MM.1S (cell line): ENCODE measurements at regions not wholly inside any gene's neighbourhood (a gene's known extent, or its start where the extent isn't known, plus 50 kb on each side); places are given as distances from the start of the nearest gene placed in this dataset.

ENCODE experiments used
- DNase-seq: peaks from one replicate; pipeline ENCODE4 v3.0.0-alpha.2; 2015
- H2AFZ ChIP-seq: fragments of 300-600 bp; sonication (generic); 2 replicates; pipeline ENCODE4 v1.6.0; 2016; ENCODE audit warnings: antibody characterized with exemption, low read length
- H3F3A ChIP-seq: fragments of 300-600 bp; sonication (generic); 2 replicates; pipeline ENCODE4 v1.6.1; 2016; ENCODE audit warnings: mild to moderate bottlenecking, antibody characterized with exemption, low read length, moderate library complexity, mixed read lengths; ENCODE audit not compliant: insufficient read depth
- H3K27ac ChIP-seq: fragments of 300-600 bp; sonication (generic); 2 replicates; pipeline ENCODE4 v1.5.1; 2016; ENCODE audit warnings: mild to moderate bottlenecking, low read length
- H3K27me3 ChIP-seq: fragments of 300-600 bp; sonication (generic); replicated peaks from 2 replicates; pipeline ENCODE4 v1.6.0; 2016; ENCODE audit warnings: low read length; ENCODE audit not compliant: insufficient read depth
- H3K36me3 ChIP-seq: fragments of 300-600 bp; sonication (generic); replicated peaks from 2 replicates; pipeline ENCODE4 v1.6.1; 2016; ENCODE audit warnings: mild to moderate bottlenecking, low read length, mixed read lengths; ENCODE audit not compliant: insufficient read depth
- H3K4me1 ChIP-seq: fragments of 300-600 bp; sonication (generic); 2 replicates; pipeline ENCODE4 v1.6.1; 2016; ENCODE audit warnings: low read length, mixed read lengths
- H3K4me2 ChIP-seq: fragments of 300-600 bp; sonication (generic); 2 replicates; pipeline ENCODE4 v1.6.0; 2016; ENCODE audit warnings: low read depth, low read length
- H3K4me3 ChIP-seq: fragments of 300-600 bp; sonication (generic); 2 replicates; pipeline ENCODE4 v1.5.1; 2016; ENCODE audit warnings: low read length, mixed read lengths
- H3K79me2 ChIP-seq: fragments of 300-600 bp; sonication (generic); 2 replicates; pipeline ENCODE4 v1.6.1; 2016; ENCODE audit warnings: mixed run types, low read length, mixed read lengths
- H3K9ac ChIP-seq: fragments of 300-600 bp; sonication (generic); 2 replicates; pipeline ENCODE4 v1.6.1; 2016; ENCODE audit warnings: low read length, mixed read lengths
- H3K9me2 ChIP-seq: fragments of 300-600 bp; sonication (generic); replicated peaks from 2 replicates; pipeline ENCODE4 v1.6.1; 2016; ENCODE audit warnings: mild to moderate bottlenecking, low read length, mixed read lengths; ENCODE audit not compliant: insufficient read depth
- H3K9me3 ChIP-seq: fragments of 300-600 bp; sonication (generic); replicated peaks from 2 replicates; pipeline ENCODE4 v1.6.1; 2016; ENCODE audit warnings: mild to moderate bottlenecking, low read length, mixed read lengths; ENCODE audit not compliant: insufficient read depth
- H4K20me1 ChIP-seq: fragments of 300-600 bp; sonication (generic); 2 replicates; pipeline ENCODE4 v1.6.1; 2016; ENCODE audit warnings: mild to moderate bottlenecking, low read length, moderate library complexity, mixed read lengths; ENCODE audit not compliant: insufficient read depth
- CTCF ChIP-seq: fragments of 300-600 bp; sonication (generic); IDR thresholded peaks from 2 replicates; pipeline ENCODE4 v1.5.1; 2016; ENCODE audit warnings: antibody characterized with exemption, low read length, mixed read lengths
- EZH2 ChIP-seq: fragments of 300-600 bp; sonication (generic); optimal IDR thresholded peaks from 2 replicates; pipeline ENCODE3; 2017; ENCODE audit warnings: low read depth, mild to moderate bottlenecking, antibody characterized with exemption, low read length, mixed read lengths
- EZH2phosphoT487 ChIP-seq: fragments of 300-600 bp; sonication (generic); IDR thresholded peaks from 2 replicates; pipeline ENCODE4 v1.6.1; 2018; ENCODE audit warnings: antibody characterized with exemption, low read length

- Histone ChIP-seq H3K27me3 (no peaks in the 10 kb centered on the region), H3K27ac (no peak overlapping the region), H3K9me3 (no peaks in the 10 kb centered on the region), H3F3A (no peaks in the 10 kb centered on the region), H3K36me3 (no peaks in the 10 kb centered on the region), H3K9me2 (no peaks in the 10 kb centered on the region), H3K9ac (no peak overlapping the region), H3K4me3 (no peak overlapping the region), H3K4me2 (no peak overlapping the region), H3K4me1 (no peaks in the 10 kb centered on the region), H3K79me2 (no peaks in the 10 kb centered on the region), H4K20me1 (no peaks in the 10 kb centered on the region), H2AFZ (no peak overlapping the region)
- DNase-seq = no peak
- no peak for TF ChIP-seq EZH2phosphoT487
- TF ChIP-seq EZH2 = no peak
- no peak for TF ChIP-seq CTCF
These were observed 1288.0 kb upstream of the ZEB2 start for GRCh38 chr2:145807968-145808367.

GRCh38 chr2:145807554-145807953, 1287.6 kb upstream of the ZEB2 start:
- DNase-seq = no peak
- Histone ChIP-seq H3K4me2 (no peak overlapping the region), H3K9me3 (no peaks in the 10 kb centered on the region), H3K27ac (no peak overlapping the region), H3K4me1 (no peaks in the 10 kb centered on the region), H3K4me3 (no peak overlapping the region), H4K20me1 (no peaks in the 10 kb centered on the region), H3K79me2 (no peaks in the 10 kb centered on the region), H3K9ac (no peak overlapping the region), H3K36me3 (no peaks in the 10 kb centered on the region), H3K9me2 (no peaks in the 10 kb centered on the region), H3F3A (no peaks in the 10 kb centered on the region), H3K27me3 (no peaks in the 10 kb centered on the region), H2AFZ (no peak overlapping the region)
- TF ChIP-seq CTCF = no peak

GRCh38 chr2:145806546-145806945, 1286.6 kb upstream of the ZEB2 start:
- H3K9me3 ChIP-seq = no peaks in the 10 kb centered on the region
- no peak overlapping the region for H3K9ac ChIP-seq
- H3F3A ChIP-seq = no peaks in the 10 kb centered on the region
- no peaks in the 10 kb centered on the region for H3K27me3 ChIP-seq
- no peak overlapping the region for H3K4me2 ChIP-seq
- H2AFZ ChIP-seq = no peak overlapping the region
- no peaks in the 10 kb centered on the region for H3K9me2 ChIP-seq
- no peak for DNase-seq
- TF ChIP-seq EZH2 (no peak), CTCF (no peak), EZH2phosphoT487 (no peak)
- no peak overlapping the region for H3K27ac ChIP-seq
- H3K4me3 ChIP-seq = no peak overlapping the region
- no peaks in the 10 kb centered on the region for H3K36me3 ChIP-seq
- H4K20me1 ChIP-seq = no peaks in the 10 kb centered on the region
- H3K4me1 ChIP-seq = no peaks in the 10 kb centered on the region
- H3K79me2 ChIP-seq = no peaks in the 10 kb centered on the region

- Histone ChIP-seq H3K9me3 (no peaks in the 10 kb centered on the region), H3K4me2 (no peak overlapping the region), H3K36me3 (no peaks in the 10 kb centered on the region), H3K9ac (no peak overlapping the region), H2AFZ (no peak overlapping the region), H3K4me1 (no peaks in the 10 kb centered on the region), H3K79me2 (no peaks in the 10 kb centered on the region), H3K27ac (no peak overlapping the region), H3K4me3 (no peak overlapping the region), H3K27me3 (no peaks in the 10 kb centered on the region), H3F3A (no peaks in the 10 kb centered on the region), H4K20me1 (no peaks in the 10 kb centered on the region), H3K9me2 (no peaks in the 10 kb centered on the region)
- no peak for DNase-seq
- TF ChIP-seq EZH2 (no peak), CTCF (no peak), EZH2phosphoT487 (no peak)
These were observed 1282.2 kb upstream of the ZEB2 start for GRCh38 chr2:145802133-145802532.
